Esophagus muscularis mucosa (tissue), 3 donors: ENCODE measurements at regions not wholly inside any gene's neighbourhood (a gene's known extent, or its start where the extent isn't known, plus 50 kb on each side); places are given as distances from the start of the nearest gene placed in this dataset.

ENCODE experiments used
- POLR2A ChIP-seq: fragments of 450-650 bp; IDR thresholded peaks from one replicate; pipeline ENCODE4 v1.6.1; 2017; ENCODE audit warnings: antibody characterized with exemption, moderate library complexity, mild to moderate bottlenecking, low read depth
- TF ChIP-seq, protein P1 (sequence below), 3 experiments: fragments of 200-600 bp in 2 of 3; fragments of 450-650 bp in 1 of 3; sonication (generic) in 2 of 3; IDR thresholded peaks; one replicate each; pipeline ENCODE4 v1.5.1; 2017 to 2019; ENCODE audit warnings: antibody characterized with exemption in 3 of 3, mild to moderate bottlenecking in 2 of 3, moderate library complexity in 1 of 3

DNA sequence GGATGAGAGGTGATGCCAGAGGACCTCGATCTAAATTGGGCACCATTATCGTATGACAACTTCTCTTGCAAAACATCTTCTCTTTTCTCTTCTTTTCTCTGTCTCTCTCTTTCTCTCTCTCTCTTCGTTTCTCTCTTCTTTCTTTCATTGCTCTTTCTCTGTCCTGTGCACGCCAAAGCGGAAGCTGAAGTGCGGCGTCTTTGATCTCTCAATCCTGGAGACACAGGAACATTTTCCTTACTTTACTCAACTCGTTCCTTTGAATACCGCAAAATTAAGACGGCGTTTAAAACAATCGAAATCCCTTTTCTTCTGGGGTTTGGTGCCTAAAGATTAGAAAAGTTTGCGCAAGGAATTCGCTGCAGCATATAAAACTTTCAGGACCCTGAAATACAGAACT, 176.6 kb downstream of the KDM5D start:
- TF ChIP-seq, protein P1, sequence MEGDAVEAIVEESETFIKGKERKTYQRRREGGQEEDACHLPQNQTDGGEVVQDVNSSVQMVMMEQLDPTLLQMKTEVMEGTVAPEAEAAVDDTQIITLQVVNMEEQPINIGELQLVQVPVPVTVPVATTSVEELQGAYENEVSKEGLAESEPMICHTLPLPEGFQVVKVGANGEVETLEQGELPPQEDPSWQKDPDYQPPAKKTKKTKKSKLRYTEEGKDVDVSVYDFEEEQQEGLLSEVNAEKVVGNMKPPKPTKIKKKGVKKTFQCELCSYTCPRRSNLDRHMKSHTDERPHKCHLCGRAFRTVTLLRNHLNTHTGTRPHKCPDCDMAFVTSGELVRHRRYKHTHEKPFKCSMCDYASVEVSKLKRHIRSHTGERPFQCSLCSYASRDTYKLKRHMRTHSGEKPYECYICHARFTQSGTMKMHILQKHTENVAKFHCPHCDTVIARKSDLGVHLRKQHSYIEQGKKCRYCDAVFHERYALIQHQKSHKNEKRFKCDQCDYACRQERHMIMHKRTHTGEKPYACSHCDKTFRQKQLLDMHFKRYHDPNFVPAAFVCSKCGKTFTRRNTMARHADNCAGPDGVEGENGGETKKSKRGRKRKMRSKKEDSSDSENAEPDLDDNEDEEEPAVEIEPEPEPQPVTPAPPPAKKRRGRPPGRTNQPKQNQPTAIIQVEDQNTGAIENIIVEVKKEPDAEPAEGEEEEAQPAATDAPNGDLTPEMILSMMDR (IDR thresholded peaks at IDR 0.05): no peak
- no peak for TF ChIP-seq POLR2A
